RWPE2 (cell line): ENCODE measurements at regions not wholly inside any gene's neighbourhood (a gene's known extent, or its start where the extent isn't known, plus 50 kb on each side); places are given as distances from the start of the nearest gene placed in this dataset.
A peak's percentile ranks its signal among the peaks of the same experiment; 100 is the strongest.

Experiments
- ATAC-seq: fragments of 200-7000 bp; cut with Tn5 transposase; 3 replicates; pipeline ENCODE4 v1.9.1; 2021; ENCODE audit warnings: low read depth
- DNase-seq: peaks from one replicate; pipeline ENCODE4 v3.0.0-alpha.2; 2020; ENCODE audit warnings: low spot score
- H3K27ac ChIP-seq: fragments of 450-650 bp; 2 replicates; pipeline ENCODE4 v1.5.1; 2017; ENCODE audit warnings: mild to moderate bottlenecking; ENCODE audit not compliant: poor library complexity, severe bottlenecking
- H3K27me3 ChIP-seq: fragments of 250-450 bp; sonication (Bioruptor Pico); 2 replicates; pipeline ENCODE4 v1.5.1; 2021; ENCODE audit warnings: mild to moderate bottlenecking, moderate library complexity; ENCODE audit not compliant: insufficient read depth, poor library complexity, severe bottlenecking
- H3K36me3 ChIP-seq: fragments of 250-450 bp; sonication (Bioruptor Pico); 2 replicates; pipeline ENCODE4 v1.5.1; 2020; ENCODE audit warnings: low read depth, mild to moderate bottlenecking, moderate library complexity
- H3K4me1 ChIP-seq: fragments of 250-450 bp; sonication (Bioruptor Pico); 2 replicates; pipeline ENCODE4 v1.5.1; 2021; ENCODE audit warnings: mild to moderate bottlenecking, moderate library complexity; ENCODE audit not compliant: insufficient read depth, poor library complexity, severe bottlenecking
- H3K4me3 ChIP-seq: fragments of 250-450 bp; sonication (Bioruptor Pico); 2 replicates; pipeline ENCODE4 v1.5.1; 2021; ENCODE audit warnings: mild to moderate bottlenecking, moderate library complexity; ENCODE audit not compliant: severe bottlenecking
- H3K9me3 ChIP-seq: fragments of 250-450 bp; sonication (Bioruptor Pico); 2 replicates; pipeline ENCODE4 v1.5.1; 2021; ENCODE audit warnings: mild to moderate bottlenecking, moderate library complexity; ENCODE audit not compliant: severe bottlenecking
- TF ChIP-seq, protein P1 (sequence below): fragments of 450-650 bp; IDR thresholded peaks from one replicate; pipeline ENCODE4 v1.5.1; 2017; ENCODE audit warnings: mild to moderate bottlenecking, moderate library complexity; ENCODE audit not compliant: poor library complexity, severe bottlenecking

GRCh38 chr7:26546508-26547053 is 254.9 kb downstream of the SNX10 start:
- no peak for ATAC-seq
- TF ChIP-seq, protein P1, sequence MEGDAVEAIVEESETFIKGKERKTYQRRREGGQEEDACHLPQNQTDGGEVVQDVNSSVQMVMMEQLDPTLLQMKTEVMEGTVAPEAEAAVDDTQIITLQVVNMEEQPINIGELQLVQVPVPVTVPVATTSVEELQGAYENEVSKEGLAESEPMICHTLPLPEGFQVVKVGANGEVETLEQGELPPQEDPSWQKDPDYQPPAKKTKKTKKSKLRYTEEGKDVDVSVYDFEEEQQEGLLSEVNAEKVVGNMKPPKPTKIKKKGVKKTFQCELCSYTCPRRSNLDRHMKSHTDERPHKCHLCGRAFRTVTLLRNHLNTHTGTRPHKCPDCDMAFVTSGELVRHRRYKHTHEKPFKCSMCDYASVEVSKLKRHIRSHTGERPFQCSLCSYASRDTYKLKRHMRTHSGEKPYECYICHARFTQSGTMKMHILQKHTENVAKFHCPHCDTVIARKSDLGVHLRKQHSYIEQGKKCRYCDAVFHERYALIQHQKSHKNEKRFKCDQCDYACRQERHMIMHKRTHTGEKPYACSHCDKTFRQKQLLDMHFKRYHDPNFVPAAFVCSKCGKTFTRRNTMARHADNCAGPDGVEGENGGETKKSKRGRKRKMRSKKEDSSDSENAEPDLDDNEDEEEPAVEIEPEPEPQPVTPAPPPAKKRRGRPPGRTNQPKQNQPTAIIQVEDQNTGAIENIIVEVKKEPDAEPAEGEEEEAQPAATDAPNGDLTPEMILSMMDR, result no peak
- Histone ChIP-seq H3K9me3 (no peaks in the 10 kb centered on the region), H3K4me1 (peaks cover 17% of the 10 kb centered on the region), H3K27ac (no peak overlapping the region), H3K36me3 (no peaks in the 10 kb centered on the region), H3K27me3 (no peaks in the 10 kb centered on the region), H3K4me3 (no peak overlapping the region)
- no peak for DNase-seq

GRCh38 chr7:26547156-26547555 is 255.5 kb downstream of the SNX10 start:
- TF ChIP-seq, protein P1, result no peak
- Histone ChIP-seq H3K27ac (no peak overlapping the region), H3K27me3 (no peaks in the 10 kb centered on the region), H3K36me3 (no peaks in the 10 kb centered on the region), H3K4me3 (no peak overlapping the region), H3K9me3 (no peaks in the 10 kb centered on the region), H3K4me1 (peaks cover 17% of the 10 kb centered on the region)
- ATAC-seq, result no peak
- DNase-seq, result no peak

GRCh38 chr7:26549281-26549944 is 257.8 kb downstream of the SNX10 start:
- Histone ChIP-seq H3K27me3 (no peaks in the 10 kb centered on the region), H3K9me3 (no peaks in the 10 kb centered on the region), H3K4me1 (peaks cover 17% of the 10 kb centered on the region), H3K36me3 (no peaks in the 10 kb centered on the region), H3K27ac (peak overlapping the region; percentile 79), H3K4me3 (no peak overlapping the region)
- TF ChIP-seq, protein P1, result no peak
- ATAC-seq (peak; percentile 80), DNase-seq (peak; percentile 79)

GRCh38 chr7:26550492-26550891 is 258.8 kb downstream of the SNX10 start:
- Histone ChIP-seq H3K27ac (peak overlapping the region; percentile 79), H3K4me3 (no peak overlapping the region), H3K27me3 (no peaks in the 10 kb centered on the region), H3K36me3 (no peaks in the 10 kb centered on the region), H3K9me3 (no peaks in the 10 kb centered on the region), H3K4me1 (peaks cover 17% of the 10 kb centered on the region)
- TF ChIP-seq, protein P1, result no peak
- ATAC-seq, result peak; percentile 22; the same call in 2 of the 3 replicates
- no peak for DNase-seq

DNA sequence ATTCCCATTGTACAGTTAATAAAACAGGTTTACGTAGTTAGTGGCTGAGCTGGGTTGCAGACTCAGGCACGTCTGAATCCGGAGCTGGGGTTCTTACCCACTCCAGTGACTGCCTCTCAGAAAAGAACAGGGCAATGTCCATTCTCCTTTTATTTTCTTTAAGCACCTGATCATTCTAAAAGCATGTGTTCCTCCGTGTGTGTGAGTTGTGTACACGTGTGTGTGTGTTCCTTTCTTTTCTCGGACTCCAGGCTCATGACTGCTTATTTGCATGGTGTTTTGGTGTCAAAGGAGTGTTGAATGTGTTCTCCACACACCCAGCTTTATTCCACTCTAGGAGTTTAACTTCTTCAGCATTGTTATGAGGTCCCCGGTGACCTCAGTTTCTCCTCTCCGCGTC is 260.1 kb downstream of the SNX10 start:
- no peak for ATAC-seq
- TF ChIP-seq, protein P1, result no peak
- no peak for DNase-seq
- Histone ChIP-seq H3K27me3 (no peaks in the 10 kb centered on the region), H3K27ac (no peak overlapping the region), H3K4me3 (no peak overlapping the region), H3K9me3 (no peaks in the 10 kb centered on the region), H3K4me1 (peaks cover 17% of the 10 kb centered on the region), H3K36me3 (no peaks in the 10 kb centered on the region)
